GM21526 (cell line): ENCODE measurements at regions not wholly inside any gene's neighbourhood (a gene's known extent, or its start where the extent isn't known, plus 50 kb on each side); places are given as distances from the start of the nearest gene placed in this dataset.
A peak's percentile ranks its signal among the peaks of the same experiment; 100 is the strongest.

ENCODE experiments used
- ATAC-seq: cut with Tn5 transposase; IDR thresholded peaks from one replicate; pipeline ENCODE4 v1.9.1; 2021; ENCODE audit warnings: moderate library complexity; ENCODE audit not compliant: unreplicated experiment, low FRiP score

DNA sequence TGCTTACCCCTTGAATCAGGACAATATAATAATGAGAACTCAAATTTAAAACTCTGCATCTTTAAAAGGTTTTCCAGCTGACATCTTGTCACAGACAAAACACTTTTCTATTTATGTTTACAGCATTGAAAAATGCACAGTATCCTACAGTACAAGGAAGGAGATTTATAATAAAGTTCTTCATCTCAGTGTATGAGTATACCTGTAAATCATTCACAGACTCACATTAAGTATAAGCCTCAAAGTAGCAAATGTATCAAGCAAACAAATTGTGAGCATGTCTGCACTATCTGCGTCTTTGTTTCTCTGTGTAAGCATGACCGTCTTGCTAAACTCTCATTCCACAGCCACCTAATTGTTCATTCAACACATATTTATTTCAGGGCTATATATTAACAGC lies 52.8 kb downstream of the PPP1R2C start:
- no peak for ATAC-seq

DNA sequence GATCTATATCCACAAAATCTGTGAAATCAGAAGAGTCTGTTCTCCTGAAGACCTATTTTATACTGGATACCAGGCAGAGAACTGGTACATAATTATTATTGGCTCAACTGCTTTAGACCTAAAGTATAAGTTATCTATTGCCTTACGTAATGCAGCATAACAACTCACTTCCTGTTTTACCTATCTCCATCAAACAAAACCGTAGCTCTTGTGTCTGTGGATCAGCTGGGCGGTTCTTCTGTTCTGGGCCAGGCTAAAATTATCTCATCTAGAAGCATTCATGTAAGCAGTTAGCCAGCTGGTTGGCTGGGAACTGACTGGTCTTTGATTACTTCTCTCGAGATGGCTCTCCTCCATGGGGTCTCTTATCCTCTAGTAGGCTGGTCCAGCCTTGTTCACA lies 57.8 kb downstream of the PPP1R2C start:
- peak; percentile 61 for ATAC-seq

DNA sequence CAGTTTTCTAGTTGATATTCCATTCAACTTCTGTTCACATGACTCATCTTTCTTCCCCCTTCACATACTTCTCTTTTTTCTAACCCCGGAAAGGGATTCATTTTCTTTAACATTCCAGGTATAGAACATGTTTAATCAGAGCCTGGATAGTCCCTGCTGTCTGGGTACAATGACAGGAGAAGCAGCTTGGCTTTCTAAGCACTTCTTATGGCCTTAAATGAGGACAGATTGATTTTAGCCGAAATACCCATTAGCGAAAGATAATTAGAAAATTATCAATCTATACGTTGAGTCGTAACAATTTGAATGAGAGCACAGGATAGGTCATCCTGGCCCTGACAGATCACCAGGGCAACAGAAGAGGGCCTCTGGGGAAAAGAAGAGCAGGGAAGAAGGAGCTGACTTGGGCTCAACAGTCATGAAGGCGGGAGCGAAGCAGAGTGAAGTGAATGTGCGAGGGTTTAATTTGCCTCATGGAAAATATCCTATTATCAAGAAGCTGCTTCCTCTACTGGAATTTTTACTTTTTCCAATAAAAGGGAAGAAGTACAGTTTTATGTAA lies 62.2 kb downstream of the PPP1R2C start:
- ATAC-seq, result no peak

DNA sequence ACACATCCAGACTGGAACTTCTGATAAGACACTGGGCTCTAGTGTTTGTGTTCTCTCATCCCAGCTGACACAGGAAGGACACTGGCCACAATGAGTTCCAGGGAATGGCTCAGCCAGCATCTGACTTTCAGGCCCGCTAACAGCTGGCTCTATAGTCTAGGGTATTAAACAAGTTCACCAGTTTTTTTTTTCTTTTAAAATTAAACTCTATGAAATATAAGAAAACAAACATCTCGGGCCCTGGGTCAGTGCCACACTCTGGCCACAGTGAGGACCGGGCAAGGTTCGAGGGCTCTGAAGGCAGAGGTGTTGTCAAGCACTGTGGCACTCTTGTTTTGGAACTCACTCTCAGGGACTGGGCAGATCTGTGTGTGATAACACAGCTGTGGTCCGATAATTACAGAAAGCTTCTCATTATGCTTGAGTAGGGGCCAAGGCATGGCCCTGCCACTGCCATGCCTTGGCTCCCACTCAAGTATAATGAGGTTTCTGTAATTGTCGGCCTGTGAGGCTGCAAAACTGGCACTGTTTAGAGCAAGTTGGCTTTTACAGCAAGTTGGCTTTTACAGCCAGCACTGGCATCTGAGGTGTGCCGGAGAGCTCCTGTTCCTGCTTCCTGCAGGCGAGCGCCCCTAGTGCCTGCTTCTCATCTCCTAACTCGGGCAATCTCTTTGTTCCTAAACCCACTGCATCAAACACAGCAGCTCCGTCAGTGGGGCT lies 62.8 kb downstream of the PPP1R2C start:
- peak; percentile 65 for ATAC-seq

DNA sequence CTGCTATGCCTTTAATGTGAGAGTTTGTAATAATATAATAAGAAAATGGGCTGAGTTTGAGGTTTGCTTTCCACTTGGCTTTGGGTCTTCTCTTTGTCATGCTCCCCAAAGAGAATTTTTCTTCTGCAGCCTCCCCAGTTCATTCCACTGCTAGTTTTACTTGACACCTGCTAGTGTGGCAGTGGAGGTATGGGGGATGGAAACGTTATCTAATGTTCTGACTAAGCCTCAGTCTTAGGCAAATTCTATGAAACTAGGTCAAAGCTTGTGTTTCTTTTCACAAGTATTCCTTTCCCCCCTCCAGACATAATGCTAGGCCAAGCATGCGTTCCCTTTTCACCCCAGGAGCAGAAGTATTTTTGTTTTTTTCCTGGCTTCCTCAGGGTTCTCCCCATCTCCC lies 67.5 kb downstream of the PPP1R2C start:
- ATAC-seq, result no peak

DNA sequence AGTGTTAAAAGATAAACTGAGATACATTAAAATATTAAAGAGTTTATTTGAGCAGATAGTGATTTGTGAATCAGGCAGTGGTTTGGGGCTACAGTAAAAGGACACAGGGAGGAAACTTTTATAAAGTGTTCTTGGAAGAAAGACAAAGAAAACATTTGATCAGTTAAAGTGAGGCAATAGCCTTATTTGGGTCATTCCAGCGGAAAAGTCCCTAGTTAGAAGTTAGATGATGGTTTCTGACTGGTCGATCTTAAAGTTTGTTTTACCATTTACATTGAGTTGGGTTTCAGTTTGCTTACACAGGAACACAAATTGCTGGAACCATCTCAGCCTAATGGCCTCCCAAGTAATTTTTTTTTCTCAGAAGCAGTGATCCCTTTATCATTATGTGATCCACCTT lies 69.7 kb downstream of the PPP1R2C start:
- ATAC-seq, result no peak

DNA sequence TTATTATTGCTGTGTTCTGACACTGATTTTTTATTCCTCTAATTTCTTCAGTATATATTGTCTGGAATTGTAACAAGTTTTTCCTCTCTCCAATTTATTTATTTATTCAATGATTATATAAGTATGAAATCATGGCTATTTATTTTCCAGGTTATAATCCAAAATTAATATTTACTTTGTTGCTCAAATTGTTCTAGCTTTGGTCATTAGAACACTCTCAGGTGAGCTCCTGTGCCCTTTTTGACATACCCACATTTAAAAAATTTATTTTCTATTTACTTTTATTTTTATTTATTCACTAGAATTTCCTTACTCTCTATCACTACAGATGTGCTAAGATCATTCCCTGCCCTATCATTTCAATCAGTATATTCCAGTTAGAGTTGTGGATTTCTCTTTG lies 70.2 kb downstream of the PPP1R2C start:
- ATAC-seq, result no peak

DNA sequence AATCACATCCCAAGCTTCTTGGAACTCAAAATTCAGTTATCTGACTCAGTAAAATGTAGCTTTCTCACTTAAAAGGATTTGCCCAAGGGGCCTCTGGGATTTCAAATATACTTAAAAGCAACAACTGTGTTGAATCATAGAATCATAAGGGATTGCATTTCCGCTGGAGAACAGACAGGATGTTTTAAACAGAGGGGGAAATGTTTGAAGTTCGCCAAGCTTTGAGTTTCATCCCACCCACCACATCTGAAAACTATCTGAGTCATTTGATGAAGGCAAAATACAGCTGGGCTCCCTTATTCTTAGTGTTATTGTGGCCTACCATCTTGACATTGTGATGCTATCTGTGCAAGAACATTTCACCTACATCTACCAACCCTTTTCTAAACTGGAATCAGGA lies 73.5 kb downstream of the PPP1R2C start:
- ATAC-seq, result no peak

DNA sequence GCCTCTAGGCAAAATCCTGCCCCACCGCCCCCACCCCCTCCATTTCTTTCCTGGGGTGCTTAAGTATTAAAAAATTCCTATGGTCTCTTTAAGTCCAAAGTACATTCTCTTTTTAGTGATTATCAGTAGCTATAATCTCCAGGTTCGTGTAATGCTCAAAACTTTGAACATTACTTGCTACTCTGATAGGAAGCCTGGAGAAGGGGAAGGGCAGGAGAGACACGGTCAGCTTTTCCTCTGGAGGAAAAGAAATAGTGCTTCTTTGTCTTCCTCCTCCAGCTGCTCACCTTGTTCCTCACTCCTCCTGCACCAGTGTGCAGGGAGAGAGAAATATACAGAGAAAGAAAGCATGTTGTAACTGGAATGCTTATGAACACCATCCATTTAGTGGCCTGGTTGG lies 80.4 kb downstream of the PPP1R2C start:
- ATAC-seq, result no peak

DNA sequence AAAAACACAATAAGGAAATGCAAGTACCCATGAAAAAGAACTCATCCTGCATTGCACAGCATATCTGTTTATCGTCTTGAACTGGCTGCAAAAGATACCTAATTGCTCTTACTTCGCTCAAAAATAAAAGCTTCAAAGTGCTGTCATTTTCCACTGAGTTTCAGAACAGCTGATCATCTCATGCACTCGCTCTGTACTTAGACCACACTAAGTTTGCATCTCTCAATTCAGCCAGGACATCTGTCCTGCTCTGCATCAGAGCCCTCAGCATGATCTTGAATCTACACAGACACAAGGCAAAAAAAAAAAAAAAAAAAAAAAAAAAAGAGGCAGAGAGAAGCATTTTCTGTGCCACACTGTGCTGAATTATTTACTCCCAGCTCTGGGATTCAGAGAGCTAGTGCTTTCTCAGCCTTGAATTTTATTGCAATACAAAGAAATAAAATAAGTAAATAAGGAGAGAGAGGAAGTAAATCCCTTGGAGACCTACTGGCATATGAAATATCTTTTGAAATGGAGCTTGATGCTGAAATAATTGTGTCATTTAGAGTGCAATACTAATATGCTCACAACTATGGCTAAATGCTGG lies 81.3 kb downstream of the PPP1R2C start:
- ATAC-seq, result no peak

DNA sequence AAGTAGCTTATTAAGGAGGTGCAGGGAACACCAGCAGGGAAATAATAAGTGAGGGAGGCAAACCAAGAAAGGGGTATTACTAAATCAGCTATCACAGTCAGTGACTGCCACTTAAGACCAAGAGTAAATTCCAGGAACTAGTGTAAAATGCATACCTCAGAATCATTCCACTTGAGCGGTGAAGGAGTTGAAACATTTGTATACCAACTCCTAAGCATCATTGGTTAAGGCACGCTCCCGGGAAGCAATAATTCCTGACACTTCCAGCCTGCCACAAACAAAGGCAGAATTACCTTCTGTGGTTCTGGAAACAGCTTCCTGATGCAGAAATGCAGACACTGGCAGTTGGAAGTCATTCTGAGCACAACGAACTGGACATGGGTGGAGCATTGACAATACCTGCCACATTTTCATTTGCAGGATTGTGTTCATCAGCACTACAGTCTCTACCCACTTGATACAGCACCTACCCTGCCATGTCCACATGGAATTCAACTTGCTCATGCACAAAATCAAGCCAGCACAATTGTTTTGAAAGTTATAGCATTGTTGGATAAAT lies 82.1 kb downstream of the PPP1R2C start:
- ATAC-seq, result no peak

DNA sequence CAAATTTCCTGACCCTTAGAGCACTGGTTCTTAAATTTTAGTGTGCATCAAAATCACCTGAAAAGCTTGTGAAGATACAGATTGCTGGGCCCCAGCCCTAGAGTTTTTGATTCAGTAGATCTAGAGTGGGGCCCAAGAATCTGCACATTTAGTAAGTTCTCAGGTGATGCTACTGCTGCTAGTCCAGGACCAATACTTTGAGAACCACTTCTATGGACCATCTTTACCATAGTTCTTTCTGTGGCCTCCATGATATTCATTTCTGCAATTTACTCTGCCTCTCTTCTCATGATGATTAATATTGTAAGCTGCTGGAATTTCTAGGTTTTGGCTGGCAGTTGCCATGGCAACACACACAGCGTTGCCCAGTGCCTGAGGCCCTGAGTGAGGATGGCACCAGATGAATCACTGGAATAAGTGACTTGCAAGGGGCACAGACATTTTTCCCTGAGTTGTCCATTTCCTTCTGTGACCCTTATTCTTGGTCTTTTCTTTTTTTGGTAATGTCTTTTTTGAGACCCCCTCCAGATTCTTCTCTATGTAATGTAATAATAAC lies 83.6 kb downstream of the PPP1R2C start:
- ATAC-seq, result no peak

DNA sequence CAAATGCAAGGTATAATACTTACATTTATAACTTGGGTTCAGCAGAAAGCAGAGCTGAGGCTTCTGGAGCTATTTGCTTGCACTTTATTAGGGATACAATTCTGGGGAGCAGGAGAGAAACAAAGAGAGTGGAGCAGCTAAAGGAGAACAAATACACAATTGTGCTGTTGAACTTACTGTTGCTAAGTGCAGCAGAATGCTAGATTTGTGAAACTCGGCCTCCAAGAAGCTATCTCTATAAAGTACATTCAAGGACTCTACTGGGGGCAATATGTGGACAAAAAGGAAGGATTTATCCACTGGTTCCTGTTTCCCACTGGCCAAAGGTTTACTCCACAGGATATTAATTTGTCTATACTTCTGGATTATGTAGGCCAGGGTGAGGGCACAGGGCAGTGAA lies 86.8 kb downstream of the PPP1R2C start:
- no peak for ATAC-seq

DNA sequence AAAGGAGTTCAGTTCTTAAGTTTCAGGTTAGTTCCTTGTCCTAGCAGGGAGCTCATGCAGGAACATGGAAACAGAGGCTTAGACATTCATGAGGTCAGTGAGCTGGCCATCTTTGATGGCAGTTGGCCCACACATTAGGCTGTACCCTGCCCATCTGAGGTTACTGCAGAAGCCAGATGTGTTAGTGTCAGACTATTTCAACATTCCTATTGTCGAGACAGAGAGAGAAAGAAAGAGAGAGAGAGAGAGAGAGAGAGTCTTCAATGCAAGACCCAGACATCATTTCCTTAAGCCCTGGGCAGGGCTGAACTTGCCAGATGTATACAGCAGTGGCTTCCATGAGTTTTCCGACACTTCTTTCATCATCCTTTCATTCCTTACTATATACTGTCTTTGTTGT lies 91.3 kb downstream of the PPP1R2C start:
- ATAC-seq, result no peak

DNA sequence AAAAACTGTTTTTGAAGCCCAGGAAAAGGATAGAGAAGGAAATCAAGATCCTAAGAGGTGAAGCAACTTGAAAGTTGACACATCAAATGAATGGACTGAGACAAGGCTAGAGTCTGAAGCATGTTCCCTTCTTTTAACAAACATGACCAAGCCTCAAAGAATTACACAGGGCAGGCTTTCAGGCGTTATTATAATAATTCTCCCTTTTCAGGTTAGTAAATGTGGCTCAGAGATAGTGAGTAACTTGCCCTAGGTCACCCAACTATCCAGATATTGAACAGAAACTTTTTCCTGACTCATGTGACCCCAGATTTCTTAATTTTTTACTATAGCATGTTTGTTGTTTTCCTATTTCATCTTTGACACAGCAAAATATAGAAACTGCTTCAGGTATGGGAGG lies 91.7 kb downstream of the PPP1R2C start:
- ATAC-seq, result no peak

DNA sequence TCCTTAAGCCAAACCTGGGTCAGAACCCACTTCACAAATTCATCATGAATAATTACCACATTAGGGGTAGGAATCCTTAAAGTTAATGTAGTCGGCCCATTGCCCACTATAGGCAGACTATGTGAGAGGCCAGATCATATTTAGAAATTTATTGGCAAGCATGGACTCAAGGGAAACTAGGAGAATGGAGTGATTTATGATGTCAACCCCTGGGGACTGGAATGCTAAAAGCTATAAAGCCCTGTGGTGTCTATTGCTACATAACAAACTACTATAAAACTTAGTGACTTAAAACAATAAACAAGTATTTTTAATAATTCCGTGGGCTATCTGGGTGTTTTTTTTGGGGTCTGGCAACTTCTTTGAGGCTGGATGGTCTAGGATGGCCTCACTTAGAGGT lies 93.9 kb downstream of the PPP1R2C start:
- ATAC-seq, result no peak

DNA sequence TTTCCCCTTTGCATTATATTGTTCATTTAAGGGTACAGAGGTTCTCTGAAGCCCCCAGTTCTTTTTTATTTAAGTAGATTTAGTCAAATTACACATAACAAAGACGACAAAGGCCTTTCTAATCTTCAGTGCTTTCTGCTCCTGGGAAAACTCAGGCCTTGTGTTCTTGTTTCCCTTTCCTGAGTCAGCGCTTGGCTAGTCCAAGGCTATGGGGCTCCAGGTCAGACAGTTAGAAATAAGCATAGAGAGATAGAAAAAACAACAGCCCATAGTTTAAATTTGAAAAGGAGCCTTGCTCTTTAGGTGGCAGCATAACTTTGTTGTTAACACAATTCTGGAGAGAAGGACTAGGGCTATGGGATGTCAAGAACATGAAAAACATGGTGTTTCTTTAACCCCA lies 97.3 kb downstream of the PPP1R2C start:
- ATAC-seq, result no peak

DNA sequence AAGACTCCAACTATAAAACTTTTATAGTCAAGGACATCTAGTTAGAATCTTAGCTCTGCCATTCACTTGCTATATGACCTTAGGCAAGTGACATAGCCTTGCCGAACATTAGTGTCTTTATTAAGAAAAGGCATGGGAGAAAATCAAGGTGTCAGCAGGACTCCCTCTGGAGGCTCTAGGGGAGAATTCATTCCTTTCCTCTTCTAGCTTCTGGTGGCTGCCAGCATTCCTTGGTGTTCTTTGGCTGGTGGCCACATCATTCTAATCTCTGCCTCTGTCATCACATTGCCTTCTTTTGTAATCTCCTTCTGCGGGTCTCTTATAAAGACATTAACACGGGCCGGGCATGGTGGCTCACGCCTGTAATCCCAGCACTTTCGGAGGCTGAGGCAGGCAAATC lies 99.8 kb downstream of the PPP1R2C start:
- ATAC-seq, result no peak

DNA sequence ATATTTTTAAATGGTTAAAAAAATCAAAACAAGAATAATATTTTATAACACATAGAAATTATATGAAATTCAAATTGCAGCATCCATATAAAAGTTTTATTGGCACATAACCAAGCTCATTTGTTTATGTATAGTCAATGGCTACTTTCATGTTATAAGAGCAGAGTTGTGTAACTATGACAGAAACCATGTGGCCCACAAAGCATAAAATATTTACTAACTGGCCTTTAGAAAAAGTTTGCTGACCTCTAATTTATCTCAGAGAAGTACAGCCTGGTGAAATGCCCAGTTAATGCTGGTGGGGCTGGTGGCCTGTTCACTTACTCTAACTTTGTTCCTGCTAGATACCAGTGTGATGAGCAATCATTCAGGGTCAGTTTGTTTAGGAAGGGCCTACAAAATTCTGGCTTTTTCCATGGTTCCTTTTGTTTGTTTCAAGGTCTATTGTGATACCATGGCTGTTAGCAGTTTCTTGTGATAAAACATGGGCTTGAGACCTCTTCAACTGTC lies 104.6 kb downstream of the PPP1R2C start:
- no peak for ATAC-seq

DNA sequence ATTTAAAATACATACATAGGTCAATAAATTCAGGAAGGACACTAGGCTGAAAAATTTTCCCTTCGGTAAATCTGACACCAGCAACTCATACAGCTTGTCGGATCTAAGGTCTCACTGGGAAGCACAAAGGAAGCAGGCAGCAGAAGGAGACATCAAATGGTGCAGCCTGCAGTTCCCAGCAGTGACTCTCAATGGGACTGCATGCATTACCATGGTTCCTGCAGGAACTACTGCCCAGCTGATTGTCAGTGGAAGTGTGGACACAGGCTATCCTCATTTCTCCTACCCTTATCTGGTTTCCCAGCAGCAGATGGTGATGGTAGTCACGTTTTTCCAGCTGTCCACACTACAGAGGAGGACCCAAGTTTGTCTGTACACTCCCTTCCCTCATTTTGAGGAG lies 113.3 kb downstream of the PPP1R2C start:
- ATAC-seq, result no peak

DNA sequence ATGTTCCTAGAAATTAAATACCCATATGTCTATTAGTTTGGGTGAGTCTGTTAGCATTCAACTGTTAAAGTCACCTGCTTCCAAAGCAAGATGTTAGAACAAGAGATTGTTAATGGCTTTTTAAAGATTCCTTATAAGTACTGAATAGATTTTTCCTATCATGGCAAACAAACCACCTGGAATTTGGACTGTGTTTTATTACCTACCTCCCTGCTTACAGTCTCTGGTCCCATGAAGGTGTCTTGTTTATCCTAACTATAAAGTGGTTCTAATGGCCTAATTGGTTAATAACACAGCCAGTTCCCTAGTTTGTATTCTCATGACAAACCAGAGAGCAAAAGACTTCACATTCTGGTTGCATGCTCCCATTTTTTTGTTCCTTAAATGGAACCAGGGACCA lies 149.5 kb downstream of the PPP1R2C start:
- ATAC-seq, result no peak

DNA sequence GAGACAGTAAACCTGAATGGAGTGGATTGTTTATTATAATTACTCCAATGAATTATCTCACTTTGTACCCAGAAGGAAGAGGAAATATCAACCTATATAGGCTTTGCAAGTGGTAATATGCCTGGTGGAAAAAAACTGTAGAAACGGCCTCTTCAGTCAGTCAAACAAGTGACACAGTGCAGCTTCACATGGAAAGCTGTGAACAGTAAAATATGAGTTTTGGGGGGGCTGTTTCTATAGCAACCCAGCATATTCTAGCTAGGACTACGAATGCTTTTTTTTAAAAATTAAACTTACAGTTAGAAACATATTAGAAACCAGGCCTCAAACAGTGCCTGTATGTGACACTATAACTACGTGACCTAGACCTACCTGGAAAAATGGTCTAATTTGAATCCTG lies 150.1 kb downstream of the PPP1R2C start:
- ATAC-seq, result no peak
